ENCODE measurements at regions not wholly inside any gene's neighbourhood (a gene's known extent, or its start where the extent isn't known, plus 50 kb on each side); places are given as distances from the start of the nearest gene placed in this dataset.

GRCh38 chr2:125562924-125563323 is 1093.0 kb upstream of the GYPC start:
- H2AFZ ChIP-seq (replicated peaks; ENCODE audit: low read length, poor library complexity): no peak overlapping the region
- ChIA-PET CTCF (no interaction called here), POLR2A (ENCODE audit: unreplicated experiment) (no interaction called here)
- H3K23ac ChIP-seq (ENCODE audit: low read depth, low read length): no peak overlapping the region
- H3K27me3 ChIP-seq (ENCODE audit: control insufficient read depth, insufficient read depth, low read length): no peaks in the 10 kb centered on the region
- H2BK20ac ChIP-seq (ENCODE audit: low read depth, low read length): no peak overlapping the region
- H3K9me1 ChIP-seq (ENCODE audit: insufficient read depth, low read length): no peaks in the 10 kb centered on the region
- H3K79me1 ChIP-seq (ENCODE audit: low read depth in 1 of 2, low read length in 2 of 2): no peaks in the 10 kb centered on the region
- H3K14ac ChIP-seq (replicated peaks; ENCODE audit: low read depth, low read length): no peak overlapping the region
- H2AK9ac ChIP-seq (replicated peaks; ENCODE audit: low read depth, low read length, poor library complexity): no peak overlapping the region
- H3K9me3 ChIP-seq (ENCODE audit: control insufficient read depth, insufficient read depth, low read length): peaks cover 4% of the 10 kb centered on the region; the same call in 1 of the 2 replicates
- H3K9ac ChIP-seq (ENCODE audit: low read depth, low read length): no peak overlapping the region
- no peak overlapping the region for H4K8ac ChIP-seq (ENCODE audit: low read depth in 2 of 2, low read length in 2 of 2)
- no peak overlapping the region for H3K4me3 ChIP-seq (ENCODE audit: insufficient read depth, low read depth, low read length)
- H2BK120ac ChIP-seq (ENCODE audit: low read depth, low read length): no peak overlapping the region
- H3K18ac ChIP-seq (ENCODE audit: low read depth, low read length): no peak overlapping the region
- H3K56ac ChIP-seq (ENCODE audit: extremely low read depth, insufficient read depth, low read length): no peak overlapping the region
- no peak overlapping the region for H4K91ac ChIP-seq (ENCODE audit: insufficient read depth, low read depth, low read length)
- intact Hi-C loops (cut with micrococcal nuclease): no loop called here
- DNase-seq (no peak), ATAC-seq (ENCODE audit: low read depth) (no peak)
- dilution Hi-C loops (cut with HindIII; ENCODE audit: low sequenced_read_pairs, unreplicated experiment): no loop called here
- H2AK5ac ChIP-seq (ENCODE audit: low read depth, low read length): no peak overlapping the region
- no peaks in the 10 kb centered on the region for H4K20me1 ChIP-seq (ENCODE audit: insufficient read depth, low read length)
- in situ Hi-C loops (cut with MboI; ENCODE audit: low sequenced_read_pairs): no loop called here
- H3K36me3 ChIP-seq (ENCODE audit: control insufficient read depth, insufficient read depth, low read length): no peaks in the 10 kb centered on the region
- no peak overlapping the region for H3K4me2 ChIP-seq (ENCODE audit: low read depth, low read length)
- H3K4ac ChIP-seq (ENCODE audit: low read depth, low read length): no peak overlapping the region
- no peak overlapping the region for H2BK15ac ChIP-seq (ENCODE audit: low read depth, low read length)
- no peak overlapping the region for H3K27ac ChIP-seq (ENCODE audit: insufficient read depth, low read length)
- H3K4me1 ChIP-seq (ENCODE audit: control insufficient read depth, insufficient read depth, low read length): no peaks in the 10 kb centered on the region
- no peak for TF ChIP-seq POLR2A (IDR thresholded peaks at IDR 0.05; ENCODE audit: low read depth, low read length)
- no peak for TF ChIP-seq RAD21 (IDR thresholded peaks at IDR 0.05; ENCODE audit: low read length)
- TF ChIP-seq ELK1 (IDR thresholded peaks at IDR 0.05; ENCODE audit: borderline replicate concordance, low read depth, low read length): no peak
- H4K5ac ChIP-seq (ENCODE audit: low read depth, low read length): no peak overlapping the region
- no TSS peak for BruUV-seq (replicated peaks)
- H2BK5ac ChIP-seq (ENCODE audit: low read depth, low read length, poor library complexity, severe bottlenecking): no peak overlapping the region

All from IMR-90 (cell line).